ENCODE measurements at regions not wholly inside any gene's neighbourhood (a gene's known extent, or its start where the extent isn't known, plus 50 kb on each side); places are given as distances from the start of the nearest gene placed in this dataset.

DNA sequence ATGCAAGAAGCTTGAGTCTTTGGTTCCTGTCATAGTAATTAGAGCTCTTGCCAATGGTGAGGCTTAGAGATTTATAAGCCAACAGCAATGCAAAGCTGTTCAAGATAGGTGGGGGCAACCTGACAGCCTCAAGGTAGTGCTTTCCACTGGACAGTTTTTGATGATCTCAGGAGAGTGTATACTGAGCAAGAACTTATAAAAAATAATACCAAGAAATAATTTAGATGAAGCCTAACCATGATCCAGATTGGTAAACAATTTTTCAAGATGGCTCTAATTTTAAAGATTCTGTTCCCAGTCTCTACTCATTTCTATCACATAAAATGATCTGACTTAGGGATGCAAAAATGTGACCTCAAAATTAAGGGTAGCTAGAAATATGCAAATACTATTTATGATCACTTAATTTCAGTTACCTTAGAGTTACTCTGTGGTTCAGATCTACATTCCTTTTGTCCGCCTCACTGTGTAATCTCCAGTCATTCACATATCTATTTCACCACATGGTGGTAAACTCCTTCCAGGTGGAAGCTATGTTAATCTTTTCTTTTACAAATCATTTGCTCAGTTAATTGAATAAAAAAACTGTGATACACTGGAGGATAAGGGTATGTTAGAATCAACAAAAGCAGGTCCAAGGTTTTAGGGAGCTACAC, 1228.0 kb upstream of the C9orf72 start:
- Histone ChIP-seq H3K9ac (ENCODE audit: low read length) (no peak overlapping the region), H3K9me3 (ENCODE audit: low read length) (no peaks in the 10 kb centered on the region), H3K79me2 (ENCODE audit: insufficient read depth, low read length) (no peaks in the 10 kb centered on the region), H3K36me3 (ENCODE audit: insufficient read depth, low read length) (no peaks in the 10 kb centered on the region), H3K27me3 (ENCODE audit: insufficient read depth, low read length) (no peaks in the 10 kb centered on the region), H3F3A (ENCODE audit: insufficient read depth, low read length) (no peaks in the 10 kb centered on the region), H2AFZ (ENCODE audit: low read length) (no peak overlapping the region), H3K9me2 (ENCODE audit: low read depth, low read length) (no peaks in the 10 kb centered on the region), H3K4me2 (ENCODE audit: low read length) (no peak overlapping the region), H3K27ac (ENCODE audit: low read depth, low read length, poor library complexity, severe bottlenecking) (no peak overlapping the region), H3K4me3 (ENCODE audit: low read depth, low read length, poor library complexity, severe bottlenecking) (no peak overlapping the region), H4K20me1 (ENCODE audit: insufficient read depth, low read length) (no peaks in the 10 kb centered on the region), H3K4me1 (ENCODE audit: insufficient read depth, low read length, severe bottlenecking) (peaks cover 6% of the 10 kb centered on the region)
- no peak for TF ChIP-seq EZH2 (IDR thresholded peaks at IDR 0.05; ENCODE audit: borderline replicate concordance, low read length)
- no peak for TF ChIP-seq CTCF (IDR thresholded peaks at IDR 0.05; ENCODE audit: low read length)

DNA sequence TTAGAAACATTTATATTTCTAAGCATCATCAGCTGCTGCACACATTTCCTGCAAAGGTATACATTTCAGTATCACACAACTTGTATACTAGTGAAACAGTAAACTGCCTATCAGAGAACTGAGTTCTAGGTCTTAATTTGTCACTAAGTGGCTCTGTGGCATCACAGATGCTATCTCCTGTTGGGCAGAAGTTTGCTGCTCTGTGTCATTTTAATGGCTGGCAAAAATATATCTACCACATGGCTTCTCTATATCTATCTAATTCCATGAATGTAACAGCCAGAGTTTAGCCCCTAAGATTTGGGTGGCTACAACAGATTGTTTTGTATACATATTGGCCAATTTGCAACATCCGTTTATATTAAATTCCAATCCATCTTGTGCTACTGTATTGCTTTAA, 1231.9 kb upstream of the C9orf72 start:
- Histone ChIP-seq H3K4me2 (ENCODE audit: low read length) (no peak overlapping the region), H3K4me3 (ENCODE audit: low read depth, low read length, poor library complexity, severe bottlenecking) (no peak overlapping the region), H3K27me3 (ENCODE audit: insufficient read depth, low read length) (no peaks in the 10 kb centered on the region), H3K9me2 (ENCODE audit: low read depth, low read length) (no peaks in the 10 kb centered on the region), H4K20me1 (ENCODE audit: insufficient read depth, low read length) (no peaks in the 10 kb centered on the region), H3K9me3 (ENCODE audit: low read length) (no peaks in the 10 kb centered on the region), H3K36me3 (ENCODE audit: insufficient read depth, low read length) (no peaks in the 10 kb centered on the region), H3K9ac (ENCODE audit: low read length) (no peak overlapping the region), H2AFZ (ENCODE audit: low read length) (no peak overlapping the region), H3K27ac (ENCODE audit: low read depth, low read length, poor library complexity, severe bottlenecking) (no peak overlapping the region), H3K79me2 (ENCODE audit: insufficient read depth, low read length) (no peaks in the 10 kb centered on the region), H3K4me1 (ENCODE audit: insufficient read depth, low read length, severe bottlenecking) (no peaks in the 10 kb centered on the region), H3F3A (ENCODE audit: insufficient read depth, low read length) (no peaks in the 10 kb centered on the region)
- TF ChIP-seq CTCF (IDR thresholded peaks at IDR 0.05; ENCODE audit: low read length) (no peak), EZH2 (IDR thresholded peaks at IDR 0.05; ENCODE audit: borderline replicate concordance, low read length) (no peak)

- H3K36me3 ChIP-seq (ENCODE audit: insufficient read depth, low read length) = no peaks in the 10 kb centered on the region
- no peak overlapping the region for H2AFZ ChIP-seq (ENCODE audit: low read length)
- no peak overlapping the region for H3K27ac ChIP-seq (ENCODE audit: low read depth, low read length, poor library complexity, severe bottlenecking)
- H4K20me1 ChIP-seq (ENCODE audit: insufficient read depth, low read length) = no peaks in the 10 kb centered on the region
- no peaks in the 10 kb centered on the region for H3K4me1 ChIP-seq (ENCODE audit: insufficient read depth, low read length, severe bottlenecking)
- no peaks in the 10 kb centered on the region for H3K9me2 ChIP-seq (ENCODE audit: low read depth, low read length)
- no peaks in the 10 kb centered on the region for H3K9me3 ChIP-seq (ENCODE audit: low read length)
- H3K79me2 ChIP-seq (ENCODE audit: insufficient read depth, low read length) = no peaks in the 10 kb centered on the region
- H3K4me2 ChIP-seq (ENCODE audit: low read length) = no peak overlapping the region
- H3K27me3 ChIP-seq (ENCODE audit: insufficient read depth, low read length) = no peaks in the 10 kb centered on the region
- no peak overlapping the region for H3K4me3 ChIP-seq (ENCODE audit: low read depth, low read length, poor library complexity, severe bottlenecking)
- H3F3A ChIP-seq (ENCODE audit: insufficient read depth, low read length) = no peaks in the 10 kb centered on the region
- no peak for TF ChIP-seq CTCF (IDR thresholded peaks at IDR 0.05; ENCODE audit: low read length)
- TF ChIP-seq EZH2 (IDR thresholded peaks at IDR 0.05; ENCODE audit: borderline replicate concordance, low read length) = no peak
- no peak overlapping the region for H3K9ac ChIP-seq (ENCODE audit: low read length)
Measured at GRCh38 chr9:28808042-28808441, 1234.8 kb upstream of the C9orf72 start.
